ENCODE measurements at regions not wholly inside any gene's neighbourhood (a gene's known extent, or its start where the extent isn't known, plus 50 kb on each side); places are given as distances from the start of the nearest gene placed in this dataset.

DNA sequence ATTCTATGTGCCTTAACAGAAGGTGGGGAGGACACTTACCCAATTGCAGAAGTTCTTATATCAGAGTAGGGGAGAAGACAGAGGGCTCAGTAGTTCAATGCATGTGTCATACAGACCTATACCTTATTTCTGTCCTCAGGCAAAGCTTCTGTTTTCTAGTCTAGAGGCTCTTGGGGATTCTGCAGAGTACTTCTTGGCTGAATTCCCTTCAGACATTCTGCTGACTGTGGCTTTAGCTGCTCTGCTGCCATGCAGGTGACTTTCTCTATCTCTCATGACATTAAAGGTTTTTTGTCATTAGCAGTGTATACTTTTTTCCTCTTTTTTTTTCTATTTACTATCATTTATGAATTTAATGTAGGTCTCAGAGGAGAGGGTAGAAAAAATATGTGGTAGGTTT is 172.8 kb upstream of the PLSCR5 start:
- TF ChIP-seq POLR2A (IDR thresholded peaks at IDR 0.05) (no peak), POLR2AphosphoS5 (IDR thresholded peaks at IDR 0.05) (no peak)
- TF ChIP-seq, protein P1, sequence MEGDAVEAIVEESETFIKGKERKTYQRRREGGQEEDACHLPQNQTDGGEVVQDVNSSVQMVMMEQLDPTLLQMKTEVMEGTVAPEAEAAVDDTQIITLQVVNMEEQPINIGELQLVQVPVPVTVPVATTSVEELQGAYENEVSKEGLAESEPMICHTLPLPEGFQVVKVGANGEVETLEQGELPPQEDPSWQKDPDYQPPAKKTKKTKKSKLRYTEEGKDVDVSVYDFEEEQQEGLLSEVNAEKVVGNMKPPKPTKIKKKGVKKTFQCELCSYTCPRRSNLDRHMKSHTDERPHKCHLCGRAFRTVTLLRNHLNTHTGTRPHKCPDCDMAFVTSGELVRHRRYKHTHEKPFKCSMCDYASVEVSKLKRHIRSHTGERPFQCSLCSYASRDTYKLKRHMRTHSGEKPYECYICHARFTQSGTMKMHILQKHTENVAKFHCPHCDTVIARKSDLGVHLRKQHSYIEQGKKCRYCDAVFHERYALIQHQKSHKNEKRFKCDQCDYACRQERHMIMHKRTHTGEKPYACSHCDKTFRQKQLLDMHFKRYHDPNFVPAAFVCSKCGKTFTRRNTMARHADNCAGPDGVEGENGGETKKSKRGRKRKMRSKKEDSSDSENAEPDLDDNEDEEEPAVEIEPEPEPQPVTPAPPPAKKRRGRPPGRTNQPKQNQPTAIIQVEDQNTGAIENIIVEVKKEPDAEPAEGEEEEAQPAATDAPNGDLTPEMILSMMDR (IDR thresholded peaks at IDR 0.05) = no peak

Measured in suprapubic skin (tissue), 4 donors.